NCI-H1694 treated with DMSO at 0.1 percent for 48 hours (cell line): ENCODE measurements at regions not wholly inside any gene's neighbourhood (a gene's known extent, or its start where the extent isn't known, plus 50 kb on each side); places are given as distances from the start of the nearest gene placed in this dataset.
"Not testable (repeated sequence)": the region's sequence is repeated elsewhere in the genome, so short reads cannot be mapped to it uniquely, and the experiment has no call there.

Experiments used
- DNase-seq: peaks from one replicate; lab custom pipeline; 2025; lab: John Stamatoyannopoulos, UW

DNA sequence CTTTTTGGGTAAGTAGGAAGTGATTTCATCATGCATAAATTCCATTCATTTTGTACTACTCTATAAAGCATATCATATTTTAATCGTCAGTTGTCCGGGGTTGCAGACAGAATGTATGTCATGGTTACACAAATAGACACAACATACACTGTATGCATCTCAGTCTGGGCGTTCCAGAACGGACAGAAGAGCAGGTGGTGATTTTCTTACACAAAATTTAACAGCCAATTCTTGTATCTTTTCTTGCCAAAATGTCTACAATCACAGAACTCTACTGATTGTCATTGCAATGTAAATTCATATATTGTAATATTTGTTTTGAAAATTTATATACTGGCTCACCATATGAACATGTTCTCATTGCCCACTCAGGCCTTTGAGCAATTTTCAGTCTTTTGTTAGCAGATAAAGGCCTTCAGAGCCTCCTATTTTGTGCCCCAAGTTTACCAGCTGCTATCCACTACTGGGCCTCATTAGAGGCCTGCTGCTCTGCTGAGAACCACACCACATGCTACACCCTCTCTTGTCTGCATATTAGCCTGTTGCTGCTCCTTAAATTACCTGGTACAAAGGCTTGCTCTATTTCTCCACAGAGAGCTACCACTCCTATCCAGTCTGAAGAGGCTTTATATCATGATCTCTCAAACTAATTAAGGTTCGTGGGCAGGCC, 61.5 kb downstream of the PRDM13 start:
- no peak for DNase-seq

DNA sequence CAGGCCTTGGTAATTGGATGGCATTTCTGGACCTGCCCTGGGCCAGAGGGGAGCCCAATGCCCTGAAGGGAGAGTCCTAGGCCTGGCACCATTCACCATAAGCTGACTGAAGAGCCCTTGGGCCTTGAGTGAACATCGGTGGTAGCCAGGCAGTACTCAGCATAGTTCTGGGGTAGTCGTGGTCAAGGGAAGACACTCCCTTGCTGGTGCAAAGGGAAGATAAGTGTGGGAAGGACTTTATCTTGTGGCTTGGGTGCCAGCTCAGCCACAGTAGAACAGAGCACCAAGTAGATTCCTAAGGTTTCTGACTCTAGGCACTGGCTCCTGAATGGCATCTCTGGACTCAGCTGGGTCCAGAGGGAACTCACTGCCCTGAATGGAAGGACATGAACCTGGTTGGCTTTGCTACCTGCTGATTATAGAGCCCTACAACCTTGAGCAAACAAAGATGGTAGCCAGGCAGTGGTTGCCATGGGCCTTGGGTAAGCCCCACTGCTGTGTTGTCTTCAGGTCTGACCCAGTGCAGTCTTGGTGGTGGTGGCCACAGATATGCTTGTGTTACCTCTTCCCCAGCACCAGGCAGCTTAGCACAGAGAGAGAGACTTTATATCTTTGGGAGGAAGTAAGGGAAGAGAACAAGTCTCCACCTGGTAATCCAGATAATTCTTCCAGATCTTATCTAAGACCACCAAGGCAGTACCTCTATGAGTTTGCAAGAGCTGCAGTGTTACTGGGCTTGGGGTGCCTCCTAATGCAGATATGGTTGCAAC, 83.5 kb downstream of the PRDM13 start:
- no peak for DNase-seq

DNA sequence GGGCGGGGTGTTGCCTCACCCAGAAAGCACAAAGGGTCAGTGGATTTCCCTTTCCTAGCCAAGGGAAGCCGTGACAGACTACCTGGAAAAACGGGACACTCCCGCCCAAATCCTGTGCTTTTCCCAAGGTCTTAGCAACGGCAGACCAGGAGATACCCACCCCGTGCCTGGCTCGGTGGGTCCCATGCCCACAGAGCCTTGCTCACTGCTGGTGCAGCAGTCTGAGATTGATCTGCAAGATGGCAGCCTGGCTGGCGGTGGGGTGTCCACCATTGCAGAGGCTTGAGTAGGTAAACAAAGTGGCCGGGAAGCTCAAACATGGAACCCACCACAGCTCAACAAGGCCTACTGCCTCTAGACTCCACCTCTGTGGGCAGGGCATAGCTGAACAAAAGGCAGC, 95.7 kb downstream of the PRDM13 start:
- DNase-seq, result not testable (repeated sequence)

DNA sequence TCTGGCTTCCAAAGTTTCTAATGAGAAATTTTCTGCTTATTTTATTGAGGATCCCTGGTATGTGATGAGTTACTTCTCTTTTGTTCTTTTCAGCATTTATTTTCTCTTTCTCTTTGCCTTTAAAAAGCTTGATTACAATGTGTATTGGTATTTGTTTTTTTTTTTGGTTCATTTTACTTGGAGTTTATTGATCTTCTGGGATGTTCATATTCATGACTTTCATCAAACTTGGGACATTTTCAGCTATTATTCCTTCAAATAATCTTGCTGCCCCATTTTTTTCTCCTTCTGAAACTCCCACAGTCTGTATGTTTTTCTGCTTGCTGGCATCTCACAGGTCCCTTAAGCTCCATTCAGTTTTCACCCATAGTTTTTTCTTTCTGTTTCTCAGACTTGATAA, 102.4 kb downstream of the PRDM13 start:
- DNase-seq, result no peak

DNA sequence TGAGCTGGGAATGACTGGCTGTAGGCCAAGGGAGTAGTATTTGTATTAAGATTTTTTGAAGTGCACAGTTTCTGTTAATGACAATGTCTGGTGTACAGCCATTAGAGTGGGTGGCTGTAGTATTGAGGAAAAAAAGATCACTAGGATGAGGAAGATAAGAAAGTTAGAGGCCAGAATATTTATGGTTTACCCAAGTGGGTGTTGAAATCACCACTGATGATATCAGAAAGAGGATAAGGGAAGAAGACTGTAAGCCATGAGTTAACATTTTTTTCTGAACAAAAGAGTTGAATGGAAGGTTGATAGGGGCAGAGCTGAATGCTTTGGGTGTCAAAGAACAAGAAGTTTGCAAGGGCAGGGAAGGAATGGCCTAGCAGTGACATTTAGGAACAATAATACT, 104.7 kb downstream of the PRDM13 start:
- DNase-seq, result no peak

DNA sequence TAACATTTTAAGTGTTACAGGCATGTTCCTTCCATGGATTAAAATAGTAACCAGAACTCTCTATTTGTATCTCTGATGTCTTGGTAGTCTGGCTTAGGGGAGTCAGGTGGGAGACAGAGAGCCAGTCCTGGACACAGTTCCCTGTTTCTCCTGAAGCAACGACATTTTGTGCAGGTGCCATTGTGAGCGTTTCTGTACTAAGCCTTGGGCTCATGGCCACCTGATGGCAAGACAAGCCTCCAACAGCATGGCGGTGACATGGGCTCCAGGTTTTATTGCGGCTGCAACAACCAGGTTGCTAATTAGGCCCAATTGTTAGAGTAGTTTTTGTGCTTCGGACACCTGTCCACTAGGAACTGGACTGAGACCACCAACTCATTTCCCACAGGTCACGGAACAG, 105.3 kb downstream of the PRDM13 start:
- DNase-seq, result no peak

DNA sequence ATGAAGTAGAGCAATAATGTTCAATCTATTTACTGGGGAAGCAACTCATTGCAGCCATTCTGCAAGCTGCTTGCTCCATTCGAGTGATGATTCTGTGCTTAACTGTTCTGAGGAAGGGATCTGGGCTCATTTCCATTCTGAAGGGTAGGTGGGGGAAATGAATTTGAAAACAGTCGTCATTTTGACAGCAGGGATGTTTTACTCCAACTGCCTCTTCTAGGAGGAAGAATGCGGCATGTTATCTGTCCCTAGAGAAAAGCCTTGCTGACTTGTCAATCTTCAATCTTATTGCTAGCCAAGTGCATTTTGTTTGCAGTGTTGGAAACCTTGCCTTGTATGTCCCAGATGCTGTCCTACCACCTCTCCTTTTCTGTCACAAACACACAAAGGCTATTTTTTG, 105.9 kb downstream of the PRDM13 start:
- no peak for DNase-seq

DNA sequence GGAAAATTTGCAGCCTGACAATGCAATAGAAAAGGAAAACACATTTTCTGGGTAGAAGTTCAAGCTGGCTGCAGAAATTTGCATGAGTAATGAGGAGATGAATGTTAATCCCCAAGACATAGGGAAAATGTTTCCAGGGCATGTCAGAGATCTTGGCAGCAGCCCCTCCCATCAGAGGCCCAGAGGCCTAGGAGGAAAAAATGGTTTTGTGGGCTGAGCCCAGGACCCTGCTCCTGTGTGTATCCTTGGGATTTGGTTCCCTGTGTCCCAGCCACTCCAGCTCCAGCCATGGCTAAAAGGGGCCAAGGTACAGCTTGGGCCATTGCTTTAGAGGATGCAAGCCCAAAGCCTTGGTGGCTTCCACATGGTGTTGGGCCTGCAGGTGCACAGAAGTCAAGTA, 115.4 kb downstream of the PRDM13 start:
- DNase-seq, result not testable (repeated sequence)

DNA sequence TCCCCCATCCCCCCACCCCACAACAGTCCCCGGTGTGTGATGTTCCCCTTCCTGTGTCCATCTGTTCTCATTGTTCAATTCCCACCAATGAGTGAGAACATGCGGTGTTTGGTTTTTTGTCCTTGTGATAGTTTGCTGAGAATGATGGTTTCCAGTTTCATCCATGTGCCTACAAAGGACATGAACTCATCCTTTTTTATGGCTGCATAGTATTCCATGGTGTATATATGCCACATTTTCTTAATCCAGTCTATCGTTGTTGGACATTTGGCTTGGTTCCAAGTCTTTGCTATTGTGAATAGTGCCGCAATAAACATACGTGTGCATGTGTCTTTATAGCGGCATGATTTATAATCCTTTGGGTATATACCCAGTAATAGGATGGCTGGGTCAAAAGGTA, 123.6 kb downstream of the PRDM13 start:
- DNase-seq, result not testable (repeated sequence)

DNA sequence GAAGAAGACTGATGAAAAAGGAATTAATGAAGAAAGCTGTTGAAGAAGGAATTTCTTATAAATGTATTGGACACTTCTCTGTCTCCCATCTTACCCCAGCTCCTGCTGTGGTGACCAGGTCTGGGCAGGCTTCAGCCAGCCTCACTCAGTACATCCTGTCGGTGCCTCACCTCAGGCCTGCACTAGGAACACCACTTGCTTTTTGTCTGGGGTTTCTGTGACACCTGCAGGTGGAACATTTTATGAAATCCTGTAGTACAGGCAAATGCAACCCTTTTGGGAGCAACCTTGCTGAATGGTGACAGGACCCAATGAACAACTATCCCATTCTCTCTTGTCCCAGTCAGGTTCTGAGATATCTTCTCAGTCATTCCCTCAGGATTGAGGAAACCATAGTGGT, 129.7 kb downstream of the PRDM13 start:
- DNase-seq, result no peak

DNA sequence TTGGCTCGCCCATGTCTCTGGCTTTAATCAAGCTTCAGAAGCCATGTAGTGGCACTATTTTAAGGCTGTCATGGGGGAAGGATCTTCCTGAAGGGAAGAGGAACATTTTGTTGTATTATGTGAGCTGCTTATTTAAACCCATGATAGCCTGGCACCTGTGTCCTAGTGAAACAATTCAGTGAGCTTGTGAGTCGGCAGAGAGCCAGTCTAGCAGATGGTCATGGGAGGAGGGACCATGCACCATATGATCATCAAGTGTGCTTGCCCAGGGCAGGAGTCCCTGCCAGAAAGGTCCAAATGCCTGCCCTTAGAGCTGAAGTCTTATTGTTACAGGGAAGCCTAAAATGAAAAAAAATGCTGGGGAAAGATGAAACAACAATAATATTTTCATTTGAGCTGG, 132.9 kb downstream of the PRDM13 start:
- peak; percentile 86 for DNase-seq

DNA sequence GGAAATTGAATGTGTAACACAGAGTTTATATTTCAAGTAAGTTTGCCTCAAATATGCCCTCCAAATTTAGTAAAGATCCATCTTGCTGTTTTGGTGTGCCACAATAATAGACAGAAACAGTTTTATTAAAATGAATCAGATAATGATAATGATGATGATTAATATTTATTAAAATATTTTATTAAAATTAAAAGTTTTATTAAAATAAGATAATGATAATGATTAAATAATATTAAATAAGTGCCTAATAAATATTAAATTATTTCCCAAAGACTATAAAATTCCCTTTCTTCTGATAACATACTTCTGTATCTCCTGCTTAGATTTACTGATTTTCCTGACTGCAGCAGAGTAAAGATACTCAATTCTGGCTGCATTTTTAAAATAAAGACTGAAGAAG, 134.5 kb downstream of the PRDM13 start:
- no peak for DNase-seq

DNA sequence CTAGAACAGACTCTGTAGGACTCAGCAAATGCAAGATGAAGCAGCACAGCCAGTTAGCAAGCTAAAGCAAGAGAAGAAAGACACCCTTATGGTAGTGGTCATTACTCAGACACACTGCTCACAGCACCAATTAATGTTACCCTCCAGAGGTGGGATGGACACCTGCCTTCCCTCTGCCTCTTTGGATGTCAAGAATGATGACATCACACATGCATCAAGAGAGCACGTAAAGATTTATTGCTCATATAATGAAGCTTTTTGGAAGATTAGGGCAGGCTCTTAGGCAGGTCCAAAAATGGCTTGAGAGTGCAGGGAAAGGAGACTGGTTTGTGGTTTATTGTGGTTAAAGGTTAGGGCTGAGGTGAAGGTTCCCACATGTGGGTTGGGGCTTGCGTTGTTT, 137.0 kb downstream of the PRDM13 start:
- no peak for DNase-seq

DNA sequence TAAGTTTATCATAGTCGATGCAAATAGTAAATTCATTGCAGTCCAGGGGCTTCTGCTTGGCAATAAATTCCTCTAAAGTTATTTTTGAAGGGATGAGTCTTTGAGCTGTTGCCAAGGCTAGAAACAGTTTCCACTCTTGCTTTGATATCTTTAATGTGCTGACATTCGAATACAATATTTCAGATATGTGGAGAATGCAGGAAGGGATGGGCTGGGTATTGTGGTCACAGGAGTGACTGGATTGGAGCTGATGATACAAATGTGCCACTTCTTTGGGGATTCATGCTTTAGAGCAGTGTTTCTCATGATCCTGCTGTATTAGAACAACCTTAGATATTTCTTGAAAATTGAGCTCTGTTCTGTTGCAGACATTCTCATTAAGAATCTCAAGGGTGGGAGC, 139.0 kb downstream of the PRDM13 start:
- no peak for DNase-seq

DNA sequence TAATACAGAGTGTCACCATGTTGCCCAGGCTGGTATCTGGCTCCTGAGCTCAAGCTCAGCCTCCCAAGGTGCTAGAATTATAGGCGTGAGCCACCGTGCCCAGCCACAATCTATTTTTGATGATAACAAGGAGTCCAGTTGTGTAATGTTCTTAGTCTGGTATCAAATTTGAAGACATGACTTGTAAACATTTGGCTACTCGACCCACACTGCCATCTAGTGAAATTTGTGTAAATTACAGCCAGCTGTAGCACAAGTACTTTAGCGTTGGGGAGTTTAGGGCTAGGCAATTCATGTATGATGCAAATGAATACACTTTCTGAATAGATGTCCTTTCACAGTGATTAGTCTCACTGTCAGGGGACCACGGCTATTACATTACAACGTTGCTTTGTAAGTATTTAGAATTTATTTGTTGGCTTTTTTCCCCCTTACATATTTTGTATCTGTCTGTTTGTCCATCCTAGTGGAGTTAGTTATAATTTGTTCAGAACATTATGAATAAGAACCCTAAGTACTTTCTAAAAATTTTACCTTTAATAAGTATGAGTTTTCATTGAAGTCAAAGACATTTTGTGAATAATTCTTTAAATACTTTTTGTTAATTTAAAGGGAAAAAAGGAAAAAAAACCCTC, 139.7 kb downstream of the PRDM13 start:
- peak; percentile 65 for DNase-seq

DNA sequence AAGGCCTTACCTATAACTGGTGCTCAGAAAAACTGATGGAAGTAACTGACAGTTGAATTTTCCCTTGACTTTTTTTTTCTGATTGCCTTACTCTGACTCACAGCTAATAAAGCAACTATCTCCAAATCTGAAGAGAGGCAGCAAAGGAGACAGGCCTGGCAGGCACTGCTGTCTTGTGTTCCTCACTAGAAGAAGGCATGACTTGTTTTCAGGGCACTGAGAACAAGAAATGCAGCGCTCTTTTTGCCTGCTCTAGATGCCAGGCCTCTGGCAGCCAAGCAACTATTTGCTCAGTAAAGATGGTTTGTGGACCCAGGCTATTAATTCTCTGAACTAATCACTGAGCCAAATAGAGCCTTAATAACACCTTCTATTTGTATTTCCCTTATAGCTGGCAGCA, 155.1 kb downstream of the PRDM13 start:
- DNase-seq, result no peak

DNA sequence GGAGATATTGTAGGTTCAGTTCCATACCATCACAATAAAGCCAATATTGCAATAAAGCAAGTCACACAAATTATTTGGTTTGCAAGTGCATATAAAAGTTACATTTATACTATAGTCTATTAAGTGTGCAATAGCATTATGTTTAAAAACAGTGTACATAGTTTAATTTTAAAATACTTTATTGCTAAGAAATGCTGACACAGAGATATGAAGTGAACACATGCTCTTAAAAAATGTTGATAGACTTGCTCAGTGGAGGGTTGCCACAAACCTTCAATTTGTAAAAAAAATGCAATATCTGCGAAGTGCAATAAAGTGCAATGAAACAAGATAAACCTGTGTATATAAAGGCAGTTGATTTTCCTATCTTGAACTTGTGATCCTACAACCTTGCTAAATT, 161.5 kb downstream of the PRDM13 start:
- DNase-seq, result no peak

DNA sequence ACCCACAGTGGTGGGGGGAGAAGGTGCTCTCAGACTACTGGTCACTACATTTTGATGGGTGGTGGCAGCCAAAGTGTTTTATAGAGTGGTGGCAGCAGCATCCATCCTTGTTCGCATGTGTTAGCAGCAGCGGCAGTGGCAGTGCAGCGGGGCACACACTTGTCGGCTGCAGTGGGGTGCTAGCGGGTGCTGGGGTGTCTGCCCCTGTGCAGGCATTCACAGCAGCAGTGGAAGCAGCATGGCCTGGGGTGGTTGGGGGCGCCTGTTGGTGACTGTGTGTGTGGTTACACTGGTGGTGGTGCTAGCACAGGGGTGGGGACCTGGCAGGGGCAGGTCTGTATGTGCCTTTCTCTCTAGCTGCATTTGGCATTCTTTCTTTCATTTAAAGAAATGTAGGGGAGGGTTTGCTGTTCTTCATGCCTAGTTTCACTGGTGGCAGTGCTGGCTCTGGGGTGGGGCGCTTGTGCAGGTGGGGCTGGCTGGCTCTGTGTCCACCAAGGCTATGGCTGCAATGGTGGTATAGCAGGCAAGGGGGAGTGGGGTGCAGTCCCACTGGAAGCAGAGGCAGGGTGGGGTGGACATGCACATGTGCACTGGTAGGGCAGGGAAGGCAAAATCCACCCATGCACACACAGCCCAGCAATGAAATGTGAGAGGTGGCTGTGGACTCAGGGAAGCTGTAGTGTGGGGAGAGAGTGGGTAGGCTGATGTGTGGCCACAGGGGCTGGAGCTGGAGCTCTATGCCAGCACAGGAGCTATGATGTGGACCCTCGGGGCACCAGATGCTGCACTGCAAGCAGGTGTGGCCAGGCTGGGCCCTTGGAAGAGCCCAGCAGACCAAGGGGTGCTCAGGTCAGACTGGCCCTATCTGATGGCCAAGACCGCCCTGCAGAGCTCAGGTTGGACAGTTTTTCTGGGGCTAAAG, 173.3 kb downstream of the PRDM13 start:
- DNase-seq, result no peak

DNA sequence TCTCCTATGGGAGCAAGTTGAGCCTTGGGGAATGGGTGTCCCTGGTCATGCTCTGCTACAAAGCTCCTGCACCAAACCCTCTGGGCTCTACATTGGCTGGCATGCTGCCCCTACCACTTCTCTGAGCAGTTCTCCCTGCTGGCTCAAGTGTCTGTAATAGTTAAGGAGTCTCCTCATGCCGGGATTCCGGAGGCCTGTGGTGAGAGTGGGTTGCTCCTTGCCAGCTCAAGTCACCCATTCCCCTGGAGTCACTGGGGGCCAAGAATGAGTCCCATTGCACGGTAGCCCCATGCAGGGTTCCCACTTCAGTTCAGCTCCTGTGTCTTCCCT, 173.9 kb downstream of the PRDM13 start:
- no peak for DNase-seq

DNA sequence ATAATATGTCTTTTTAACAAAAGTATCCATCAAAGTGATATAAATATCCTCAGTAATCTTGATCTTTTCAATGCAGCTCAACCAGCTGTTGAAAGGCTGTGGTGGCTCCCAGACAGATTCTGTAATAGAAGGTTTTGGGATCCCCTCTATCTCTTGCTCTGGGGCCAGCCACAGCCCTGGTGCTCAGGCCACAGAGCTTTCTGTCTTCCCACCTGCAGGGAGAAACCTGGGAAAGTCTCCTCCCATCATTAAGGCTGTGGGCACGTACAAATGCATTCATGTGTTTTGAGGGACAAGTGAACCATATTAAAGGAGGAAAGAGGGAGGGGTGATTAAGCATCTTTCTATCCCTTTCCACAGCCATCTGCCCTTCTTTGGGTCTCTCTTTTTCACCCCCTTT, 183.1 kb downstream of the PRDM13 start:
- no peak for DNase-seq

DNA sequence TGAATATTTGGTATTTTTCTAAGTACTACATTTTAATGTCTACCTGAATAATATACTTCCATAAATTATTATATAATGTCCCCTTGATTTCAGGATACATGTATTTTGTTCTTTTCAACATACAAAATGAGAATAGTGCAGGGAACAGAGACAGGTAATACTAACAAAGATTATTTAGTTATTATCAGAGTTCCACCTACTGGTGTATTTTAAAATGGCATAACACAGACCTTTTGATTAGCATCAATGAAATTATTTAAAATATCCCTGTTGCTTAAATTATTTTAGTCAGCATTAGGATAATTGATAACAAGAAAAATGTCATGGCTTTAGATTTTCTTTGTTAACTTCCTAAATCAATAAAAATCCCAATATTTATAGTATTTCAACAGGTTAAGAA, 184.0 kb downstream of the PRDM13 start:
- DNase-seq, result peak; percentile 60

DNA sequence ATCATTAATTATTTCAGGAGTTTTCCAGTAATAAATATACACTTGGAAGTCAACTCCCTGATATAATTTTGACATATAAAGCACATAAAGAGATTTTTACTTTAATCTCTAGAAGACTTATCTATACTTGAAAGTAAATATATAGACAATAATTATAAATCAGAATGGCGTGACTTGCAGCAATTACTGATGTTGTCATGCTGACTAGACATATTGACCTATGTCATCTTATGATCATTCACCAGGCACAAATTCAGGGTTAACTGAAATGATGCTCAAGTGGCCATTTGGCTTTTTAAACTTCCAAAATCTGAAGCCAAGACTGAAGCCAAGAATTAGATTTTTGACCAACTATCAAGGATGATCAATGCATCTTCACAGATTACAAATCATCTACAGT, 192.2 kb downstream of the MCHR2 start:
- DNase-seq, result no peak
